SK-N-SH treated with all-trans-retinoic acid at 6 μM for 48 hours (cell line): ENCODE measurements at regions not wholly inside any gene's neighbourhood (a gene's known extent, or its start where the extent isn't known, plus 50 kb on each side); places are given as distances from the start of the nearest gene placed in this dataset.

Experiments
- ATAC-seq: fragments of 200-7000 bp; cut with Tn5 transposase; 3 replicates; pipeline ENCODE4 v1.9.1; 2020; ENCODE audit warnings: mild to moderate bottlenecking, moderate library complexity
- ARNTL ChIP-seq: fragments of 450-650 bp; formaldehyde crosslinking; IDR thresholded peaks from 2 replicates; pipeline ENCODE4 v1.5.0; 2020; ENCODE audit warnings: low read depth, mild to moderate bottlenecking, moderate library complexity, borderline replicate concordance
- CSDC2 ChIP-seq: fragments of 250-450 bp; sonication (Bioruptor Pico); IDR thresholded peaks from 2 replicates; pipeline ENCODE4 v1.5.0; 2020; ENCODE audit warnings: mild to moderate bottlenecking, moderate library complexity
- GLIS3 ChIP-seq: fragments of 250-450 bp; sonication (Bioruptor Pico); IDR thresholded peaks from 2 replicates; pipeline ENCODE4 v1.5.0; 2020; ENCODE audit warnings: mild to moderate bottlenecking, moderate library complexity
- PPARA ChIP-seq: fragments of 250-450 bp; sonication (Bioruptor Pico); IDR thresholded peaks from 2 replicates; pipeline ENCODE4 v1.5.0; 2020; ENCODE audit warnings: mild to moderate bottlenecking, borderline replicate concordance
- RARB ChIP-seq: fragments of 250-450 bp; sonication (Bioruptor Pico); IDR thresholded peaks from 2 replicates; pipeline ENCODE4 v1.8.0; 2021; ENCODE audit warnings: mild to moderate bottlenecking, moderate library complexity
- TCF4 ChIP-seq: fragments of 250-450 bp; sonication (Bioruptor Pico); IDR thresholded peaks from 2 replicates; pipeline ENCODE4 v1.8.0; 2021; ENCODE audit warnings: mild to moderate bottlenecking, moderate library complexity, borderline replicate concordance
- TOX ChIP-seq: fragments of 250-450 bp; sonication (Bioruptor Pico); IDR thresholded peaks from 2 replicates; pipeline ENCODE4 v1.8.0; 2021; ENCODE audit warnings: mild to moderate bottlenecking, moderate library complexity, borderline replicate concordance
- ZC3H10 ChIP-seq: fragments of 250-450 bp; sonication (Bioruptor Pico); IDR thresholded peaks from 2 replicates; pipeline ENCODE4 v1.5.1; 2021; ENCODE audit warnings: mild to moderate bottlenecking, moderate library complexity
- ZFP3 ChIP-seq: fragments of 250-450 bp; sonication (Bioruptor Pico); IDR thresholded peaks from 2 replicates; pipeline ENCODE4 v1.5.0; 2020; ENCODE audit warnings: mild to moderate bottlenecking, moderate library complexity
- ZFP30 ChIP-seq: fragments of 450-650 bp; formaldehyde crosslinking; IDR thresholded peaks from 2 replicates; pipeline ENCODE4 v1.5.0; 2022; ENCODE audit warnings: mild to moderate bottlenecking, moderate library complexity
- ZNF565 ChIP-seq: fragments of 450-650 bp; formaldehyde crosslinking; conservative IDR thresholded peaks from 2 replicates; pipeline ENCODE4 v1.5.0; 2020; ENCODE audit warnings: low read depth, mild to moderate bottlenecking, moderate library complexity
- ZNF70 ChIP-seq: fragments of 450-650 bp; formaldehyde crosslinking; IDR thresholded peaks from 2 replicates; pipeline ENCODE4 v1.5.0; 2020; ENCODE audit warnings: mild to moderate bottlenecking, moderate library complexity
- TF ChIP-seq, protein P1 (sequence below): fragments of 250-450 bp; sonication (Bioruptor Pico); IDR thresholded peaks from 2 replicates; pipeline ENCODE4 v1.5.0; 2020; ENCODE audit warnings: mild to moderate bottlenecking, moderate library complexity
- TF ChIP-seq, protein P2 (sequence below): fragments of 250-450 bp; sonication (Bioruptor Pico); IDR thresholded peaks from 2 replicates; pipeline ENCODE4 v1.8.0; 2021; ENCODE audit warnings: low read depth, mild to moderate bottlenecking, moderate library complexity, borderline replicate concordance
- TF ChIP-seq, protein P3 (sequence below): fragments of 250-450 bp; sonication (Bioruptor Pico); IDR thresholded peaks from 2 replicates; pipeline ENCODE4 v1.5.1; 2020; ENCODE audit warnings: low read depth, mild to moderate bottlenecking, moderate library complexity

DNA sequence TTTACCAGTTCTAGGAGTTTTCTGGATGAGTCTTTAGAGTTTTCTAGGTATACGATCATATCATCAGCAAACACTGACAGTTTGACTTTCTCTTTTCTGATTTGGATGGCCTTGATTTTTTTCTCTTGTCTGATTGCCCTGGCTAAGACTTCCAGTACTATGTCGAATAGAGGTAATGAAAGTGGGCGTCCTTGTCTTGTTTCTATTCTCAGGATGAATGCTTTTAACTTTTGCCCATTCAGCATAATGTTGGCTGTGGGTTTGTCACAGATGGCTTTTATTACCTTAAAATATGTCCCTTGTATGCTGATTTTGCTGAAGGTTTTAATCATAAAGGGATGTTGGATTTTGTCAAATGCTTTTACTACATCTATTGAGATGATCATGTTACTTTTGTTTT lies 223.2 kb upstream of the COBL start (continued):
- TF ChIP-seq, protein P1, sequence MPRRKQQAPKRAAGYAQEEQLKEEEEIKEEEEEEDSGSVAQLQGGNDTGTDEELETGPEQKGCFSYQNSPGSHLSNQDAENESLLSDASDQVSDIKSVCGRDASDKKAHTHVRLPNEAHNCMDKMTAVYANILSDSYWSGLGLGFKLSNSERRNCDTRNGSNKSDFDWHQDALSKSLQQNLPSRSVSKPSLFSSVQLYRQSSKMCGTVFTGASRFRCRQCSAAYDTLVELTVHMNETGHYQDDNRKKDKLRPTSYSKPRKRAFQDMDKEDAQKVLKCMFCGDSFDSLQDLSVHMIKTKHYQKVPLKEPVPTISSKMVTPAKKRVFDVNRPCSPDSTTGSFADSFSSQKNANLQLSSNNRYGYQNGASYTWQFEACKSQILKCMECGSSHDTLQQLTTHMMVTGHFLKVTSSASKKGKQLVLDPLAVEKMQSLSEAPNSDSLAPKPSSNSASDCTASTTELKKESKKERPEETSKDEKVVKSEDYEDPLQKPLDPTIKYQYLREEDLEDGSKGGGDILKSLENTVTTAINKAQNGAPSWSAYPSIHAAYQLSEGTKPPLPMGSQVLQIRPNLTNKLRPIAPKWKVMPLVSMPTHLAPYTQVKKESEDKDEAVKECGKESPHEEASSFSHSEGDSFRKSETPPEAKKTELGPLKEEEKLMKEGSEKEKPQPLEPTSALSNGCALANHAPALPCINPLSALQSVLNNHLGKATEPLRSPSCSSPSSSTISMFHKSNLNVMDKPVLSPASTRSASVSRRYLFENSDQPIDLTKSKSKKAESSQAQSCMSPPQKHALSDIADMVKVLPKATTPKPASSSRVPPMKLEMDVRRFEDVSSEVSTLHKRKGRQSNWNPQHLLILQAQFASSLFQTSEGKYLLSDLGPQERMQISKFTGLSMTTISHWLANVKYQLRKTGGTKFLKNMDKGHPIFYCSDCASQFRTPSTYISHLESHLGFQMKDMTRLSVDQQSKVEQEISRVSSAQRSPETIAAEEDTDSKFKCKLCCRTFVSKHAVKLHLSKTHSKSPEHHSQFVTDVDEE (CRISPR knock-in tag), result no peak
- TF ChIP-seq ZNF565 (CRISPR knock-in tag) (no peak), TOX (CRISPR knock-in tag) (no peak)
- TF ChIP-seq, protein P2, sequence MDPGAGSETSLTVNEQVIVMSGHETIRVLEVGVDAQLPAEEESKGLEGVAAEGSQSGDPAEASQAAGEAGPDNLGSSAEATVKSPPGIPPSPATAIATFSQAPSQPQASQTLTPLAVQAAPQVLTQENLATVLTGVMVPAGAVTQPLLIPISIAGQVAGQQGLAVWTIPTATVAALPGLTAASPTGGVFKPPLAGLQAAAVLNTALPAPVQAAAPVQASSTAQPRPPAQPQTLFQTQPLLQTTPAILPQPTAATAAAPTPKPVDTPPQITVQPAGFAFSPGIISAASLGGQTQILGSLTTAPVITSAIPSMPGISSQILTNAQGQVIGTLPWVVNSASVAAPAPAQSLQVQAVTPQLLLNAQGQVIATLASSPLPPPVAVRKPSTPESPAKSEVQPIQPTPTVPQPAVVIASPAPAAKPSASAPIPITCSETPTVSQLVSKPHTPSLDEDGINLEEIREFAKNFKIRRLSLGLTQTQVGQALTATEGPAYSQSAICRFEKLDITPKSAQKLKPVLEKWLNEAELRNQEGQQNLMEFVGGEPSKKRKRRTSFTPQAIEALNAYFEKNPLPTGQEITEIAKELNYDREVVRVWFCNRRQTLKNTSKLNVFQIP (CRISPR knock-in tag), result no peak
- TF ChIP-seq, protein P3, sequence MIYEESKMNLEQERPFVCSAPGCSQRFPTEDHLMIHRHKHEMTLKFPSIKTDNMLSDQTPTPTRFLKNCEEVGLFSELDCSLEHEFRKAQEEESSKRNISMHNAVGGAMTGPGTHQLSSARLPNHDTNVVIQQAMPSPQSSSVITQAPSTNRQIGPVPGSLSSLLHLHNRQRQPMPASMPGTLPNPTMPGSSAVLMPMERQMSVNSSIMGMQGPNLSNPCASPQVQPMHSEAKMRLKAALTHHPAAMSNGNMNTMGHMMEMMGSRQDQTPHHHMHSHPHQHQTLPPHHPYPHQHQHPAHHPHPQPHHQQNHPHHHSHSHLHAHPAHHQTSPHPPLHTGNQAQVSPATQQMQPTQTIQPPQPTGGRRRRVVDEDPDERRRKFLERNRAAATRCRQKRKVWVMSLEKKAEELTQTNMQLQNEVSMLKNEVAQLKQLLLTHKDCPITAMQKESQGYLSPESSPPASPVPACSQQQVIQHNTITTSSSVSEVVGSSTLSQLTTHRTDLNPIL (CRISPR knock-in tag), result no peak

DNA sequence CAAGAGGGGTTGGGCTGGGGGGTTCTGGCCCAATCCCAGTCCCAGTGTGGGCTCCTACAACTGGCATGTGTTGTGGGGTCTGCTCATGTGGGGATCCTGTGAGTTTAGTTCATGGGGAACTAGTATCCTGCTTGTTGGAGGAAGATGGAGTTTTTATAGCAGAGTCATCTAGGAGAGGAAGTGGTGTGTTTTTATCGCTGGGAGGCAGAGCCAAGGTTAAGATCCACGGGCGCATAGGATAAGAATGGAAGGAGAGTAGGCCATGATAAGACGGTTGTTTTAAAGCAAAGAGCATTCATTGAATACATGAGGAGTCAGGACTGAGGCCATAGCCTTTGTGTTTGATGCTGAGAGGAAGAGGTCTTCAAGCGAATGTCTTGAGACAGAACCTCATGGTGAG lies 211.6 kb upstream of the COBL start:
- ATAC-seq, result no peak
- no peak for TF ChIP-seq PPARA (CRISPR knock-in tag)
- TF ChIP-seq, protein P2 (CRISPR knock-in tag), result no peak
- TF ChIP-seq, protein P1 (CRISPR knock-in tag), result no peak
- TF ChIP-seq TOX (CRISPR knock-in tag), result no peak
- no peak for TF ChIP-seq ZFP30 (CRISPR knock-in tag)
- no peak for TF ChIP-seq ZNF565 (CRISPR knock-in tag)
- no peak for TF ChIP-seq TCF4 (CRISPR knock-in tag)
- no peak for TF ChIP-seq RARB (CRISPR knock-in tag)

DNA sequence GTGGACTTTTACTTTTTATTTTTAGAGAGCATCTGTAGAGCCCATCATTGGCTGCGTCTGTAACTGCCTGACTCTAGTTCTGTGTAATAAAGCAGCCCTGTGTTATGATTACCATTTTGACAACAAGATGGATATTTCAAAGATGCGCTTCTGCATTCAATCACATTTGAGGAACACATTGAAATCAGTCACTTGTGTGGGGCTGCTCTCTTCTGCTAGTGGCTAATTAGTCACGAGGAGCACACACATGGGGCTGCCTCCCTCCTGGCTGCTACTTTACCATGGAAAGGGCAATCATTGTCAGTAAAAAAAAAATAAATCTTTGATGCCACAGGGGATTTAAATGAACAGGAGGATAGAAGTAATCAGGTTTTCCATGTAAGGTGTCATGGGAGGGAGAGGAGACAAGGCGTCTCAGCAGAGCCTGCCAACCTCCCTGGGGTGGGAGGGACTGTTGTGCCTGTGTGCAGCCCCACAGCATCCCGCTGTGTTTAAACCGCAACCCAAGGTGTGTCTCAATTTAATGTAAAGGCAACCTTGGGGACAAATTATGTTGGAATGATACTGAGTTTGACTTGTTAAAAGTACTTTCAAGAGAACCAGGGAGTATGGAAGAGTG lies 205.2 kb upstream of the COBL start:
- TF ChIP-seq CSDC2 (CRISPR knock-in tag) (no peak), ZC3H10 (CRISPR knock-in tag) (no peak), ZFP3 (no peak), RARB (CRISPR knock-in tag) (no peak), ZNF70 (CRISPR knock-in tag) (no peak), ARNTL (no peak)
- no peak for ATAC-seq

DNA sequence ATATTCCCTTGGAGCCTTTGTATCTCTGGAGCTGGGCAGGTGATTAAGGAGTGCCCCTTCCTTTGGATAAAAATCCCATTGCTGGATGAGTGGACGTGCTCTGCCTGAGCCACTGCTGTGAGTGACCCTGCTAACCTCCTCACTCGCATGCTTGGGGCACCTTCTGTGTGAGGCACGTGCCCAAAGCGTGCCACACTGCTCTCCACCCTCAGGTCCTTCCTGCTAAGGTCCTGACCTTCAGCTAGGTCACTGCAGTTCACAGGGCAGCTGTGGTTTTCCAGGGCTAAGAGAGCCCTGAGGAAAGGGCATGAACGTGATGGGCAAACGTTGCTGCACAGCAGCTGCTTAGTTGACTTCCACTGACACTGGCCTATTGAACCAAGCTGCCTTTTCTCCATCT lies 204.4 kb upstream of the COBL start:
- TF ChIP-seq, protein P2 (CRISPR knock-in tag), result no peak
- TF ChIP-seq GLIS3, result no peak
- ATAC-seq, result no peak
